ENCODE measurements at regions not wholly inside any gene's neighbourhood (a gene's known extent, or its start where the extent isn't known, plus 50 kb on each side); places are given as distances from the start of the nearest gene placed in this dataset.

DNA sequence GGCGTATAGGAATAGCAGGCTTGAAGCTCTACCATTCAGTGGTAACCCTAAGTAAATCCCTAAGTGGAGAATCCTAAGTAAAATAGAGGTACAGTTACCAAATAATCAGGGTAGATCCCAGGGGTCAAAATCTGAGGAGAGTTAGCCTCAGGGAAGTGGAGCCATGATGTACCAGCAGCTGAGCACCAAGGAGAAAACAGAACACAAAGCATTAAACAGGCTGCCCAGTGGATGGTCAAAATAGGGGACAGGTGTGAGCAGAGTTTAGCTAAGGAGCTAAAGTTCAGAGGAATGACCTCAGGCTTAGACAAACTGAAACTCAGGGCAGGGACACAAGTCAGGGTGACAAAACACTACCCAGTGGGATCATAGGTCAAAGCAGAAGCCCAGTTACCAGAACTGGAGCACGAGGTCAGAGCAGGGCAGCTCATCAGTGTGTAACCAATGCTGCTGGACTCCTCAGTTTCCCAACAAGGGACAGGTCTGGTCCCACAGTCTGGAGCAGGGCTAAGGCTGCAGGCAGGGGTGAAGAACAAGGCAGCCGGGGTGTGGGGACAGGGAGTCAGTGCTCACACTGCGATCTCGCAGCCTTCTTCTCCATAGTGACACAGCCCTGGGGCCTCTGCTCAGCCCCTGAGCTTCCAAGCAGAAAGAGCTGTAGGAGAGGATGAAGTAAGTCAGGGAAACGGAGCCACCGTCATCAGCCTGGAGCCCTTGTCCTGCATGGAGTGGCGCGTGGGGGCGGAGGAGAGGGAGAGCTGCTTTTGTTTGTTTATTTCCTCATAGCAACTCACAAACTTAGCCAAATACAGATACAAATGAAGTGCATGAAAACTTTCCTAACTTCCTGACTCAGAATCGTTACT, 264.0 kb downstream of the MREG start (continued):
- TF ChIP-seq, protein P1, sequence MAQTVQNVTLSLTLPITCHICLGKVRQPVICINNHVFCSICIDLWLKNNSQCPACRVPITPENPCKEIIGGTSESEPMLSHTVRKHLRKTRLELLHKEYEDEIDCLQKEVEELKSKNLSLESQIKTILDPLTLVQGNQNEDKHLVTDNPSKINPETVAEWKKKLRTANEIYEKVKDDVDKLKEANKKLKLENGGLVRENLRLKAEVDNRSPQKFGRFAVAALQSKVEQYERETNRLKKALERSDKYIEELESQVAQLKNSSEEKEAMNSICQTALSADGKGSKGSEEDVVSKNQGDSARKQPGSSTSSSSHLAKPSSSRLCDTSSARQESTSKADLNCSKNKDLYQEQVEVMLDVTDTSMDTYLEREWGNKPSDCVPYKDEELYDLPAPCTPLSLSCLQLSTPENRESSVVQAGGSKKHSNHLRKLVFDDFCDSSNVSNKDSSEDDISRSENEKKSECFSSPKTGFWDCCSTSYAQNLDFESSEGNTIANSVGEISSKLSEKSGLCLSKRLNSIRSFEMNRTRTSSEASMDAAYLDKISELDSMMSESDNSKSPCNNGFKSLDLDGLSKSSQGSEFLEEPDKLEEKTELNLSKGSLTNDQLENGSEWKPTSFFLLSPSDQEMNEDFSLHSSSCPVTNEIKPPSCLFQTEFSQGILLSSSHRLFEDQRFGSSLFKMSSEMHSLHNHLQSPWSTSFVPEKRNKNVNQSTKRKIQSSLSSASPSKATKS (CRISPR knock-in tag; IDR thresholded peaks at IDR 0.05): 0 out of 2 replicates have a peak, but pooled peaks have one; percentile 44
- TF ChIP-seq FOXA3 (CRISPR knock-in tag; IDR thresholded peaks at IDR 0.05): peak; percentile 92
- TF ChIP-seq, protein P2, sequence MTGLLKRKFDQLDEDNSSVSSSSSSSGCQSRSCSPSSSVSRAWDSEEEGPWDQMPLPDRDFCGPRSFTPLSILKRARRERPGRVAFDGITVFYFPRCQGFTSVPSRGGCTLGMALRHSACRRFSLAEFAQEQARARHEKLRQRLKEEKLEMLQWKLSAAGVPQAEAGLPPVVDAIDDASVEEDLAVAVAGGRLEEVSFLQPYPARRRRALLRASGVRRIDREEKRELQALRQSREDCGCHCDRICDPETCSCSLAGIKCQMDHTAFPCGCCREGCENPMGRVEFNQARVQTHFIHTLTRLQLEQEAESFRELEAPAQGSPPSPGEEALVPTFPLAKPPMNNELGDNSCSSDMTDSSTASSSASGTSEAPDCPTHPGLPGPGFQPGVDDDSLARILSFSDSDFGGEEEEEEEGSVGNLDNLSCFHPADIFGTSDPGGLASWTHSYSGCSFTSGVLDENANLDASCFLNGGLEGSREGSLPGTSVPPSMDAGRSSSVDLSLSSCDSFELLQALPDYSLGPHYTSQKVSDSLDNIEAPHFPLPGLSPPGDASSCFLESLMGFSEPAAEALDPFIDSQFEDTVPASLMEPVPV (CRISPR knock-in tag; IDR thresholded peaks at IDR 0.05): peak; percentile 71
- TF ChIP-seq, protein P3, sequence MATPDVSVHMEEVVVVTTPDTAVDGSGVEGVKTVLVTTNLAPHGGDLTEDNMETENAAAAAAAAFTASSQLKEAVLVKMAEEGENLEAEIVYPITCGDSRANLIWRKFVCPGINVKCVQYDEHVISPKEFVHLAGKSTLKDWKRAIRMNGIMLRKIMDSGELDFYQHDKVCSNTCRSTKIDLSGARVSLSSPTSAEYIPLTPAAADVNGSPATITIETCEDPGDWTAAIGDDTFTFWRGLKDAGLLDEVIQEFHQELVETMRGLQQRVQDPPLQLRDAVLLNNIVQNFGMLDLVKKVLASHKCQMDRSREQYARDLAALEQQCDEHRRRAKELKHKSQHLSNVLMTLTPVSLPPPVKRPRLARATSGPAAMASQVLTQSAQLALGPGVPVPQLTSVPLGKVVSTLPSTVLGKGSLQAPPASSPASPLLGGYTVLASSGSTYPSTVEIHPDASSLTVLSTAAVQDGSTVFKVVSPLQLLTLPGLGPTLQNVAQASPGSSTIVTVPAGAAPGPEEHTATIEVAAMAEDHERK (CRISPR knock-in tag; IDR thresholded peaks at IDR 0.05; ENCODE audit: low read depth): no peak
- peak; percentile 86 for TF ChIP-seq RNF2 (conservative IDR thresholded peaks at IDR 0.05; ENCODE audit: low read depth)
- TF ChIP-seq NR2F6 (IDR thresholded peaks at IDR 0.05): peak; percentile 98
- peak; percentile 99 for TF ChIP-seq NR2F6 (CRISPR knock-in tag; IDR thresholded peaks at IDR 0.05)
- TF ChIP-seq ZNF138 (CRISPR knock-in tag; IDR thresholded peaks at IDR 0.05; ENCODE audit: low read depth): no peak
- TF ChIP-seq, protein P4, sequence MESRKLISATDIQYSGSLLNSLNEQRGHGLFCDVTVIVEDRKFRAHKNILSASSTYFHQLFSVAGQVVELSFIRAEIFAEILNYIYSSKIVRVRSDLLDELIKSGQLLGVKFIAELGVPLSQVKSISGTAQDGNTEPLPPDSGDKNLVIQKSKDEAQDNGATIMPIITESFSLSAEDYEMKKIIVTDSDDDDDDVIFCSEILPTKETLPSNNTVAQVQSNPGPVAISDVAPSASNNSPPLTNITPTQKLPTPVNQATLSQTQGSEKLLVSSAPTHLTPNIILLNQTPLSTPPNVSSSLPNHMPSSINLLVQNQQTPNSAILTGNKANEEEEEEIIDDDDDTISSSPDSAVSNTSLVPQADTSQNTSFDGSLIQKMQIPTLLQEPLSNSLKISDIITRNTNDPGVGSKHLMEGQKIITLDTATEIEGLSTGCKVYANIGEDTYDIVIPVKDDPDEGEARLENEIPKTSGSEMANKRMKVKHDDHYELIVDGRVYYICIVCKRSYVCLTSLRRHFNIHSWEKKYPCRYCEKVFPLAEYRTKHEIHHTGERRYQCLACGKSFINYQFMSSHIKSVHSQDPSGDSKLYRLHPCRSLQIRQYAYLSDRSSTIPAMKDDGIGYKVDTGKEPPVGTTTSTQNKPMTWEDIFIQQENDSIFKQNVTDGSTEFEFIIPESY (CRISPR knock-in tag; IDR thresholded peaks at IDR 0.05): peak; percentile 93
- TF ChIP-seq, protein P5, sequence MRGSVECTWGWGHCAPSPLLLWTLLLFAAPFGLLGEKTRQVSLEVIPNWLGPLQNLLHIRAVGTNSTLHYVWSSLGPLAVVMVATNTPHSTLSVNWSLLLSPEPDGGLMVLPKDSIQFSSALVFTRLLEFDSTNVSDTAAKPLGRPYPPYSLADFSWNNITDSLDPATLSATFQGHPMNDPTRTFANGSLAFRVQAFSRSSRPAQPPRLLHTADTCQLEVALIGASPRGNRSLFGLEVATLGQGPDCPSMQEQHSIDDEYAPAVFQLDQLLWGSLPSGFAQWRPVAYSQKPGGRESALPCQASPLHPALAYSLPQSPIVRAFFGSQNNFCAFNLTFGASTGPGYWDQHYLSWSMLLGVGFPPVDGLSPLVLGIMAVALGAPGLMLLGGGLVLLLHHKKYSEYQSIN (CRISPR knock-in tag; IDR thresholded peaks at IDR 0.05; ENCODE audit: borderline replicate concordance): no peak
- TF ChIP-seq ZC3H4 (CRISPR knock-in tag; IDR thresholded peaks at IDR 0.05; ENCODE audit: borderline replicate concordance): no peak
- TF ChIP-seq ZNF230 (CRISPR knock-in tag; IDR thresholded peaks at IDR 0.05): peak; percentile 90
- TF ChIP-seq ZNF660 (CRISPR knock-in tag; IDR thresholded peaks at IDR 0.05; ENCODE audit: borderline replicate concordance, low read depth): no peak
- TF ChIP-seq SIX4 (CRISPR knock-in tag; IDR thresholded peaks at IDR 0.05): peak; percentile 87
- TF ChIP-seq, protein P6, sequence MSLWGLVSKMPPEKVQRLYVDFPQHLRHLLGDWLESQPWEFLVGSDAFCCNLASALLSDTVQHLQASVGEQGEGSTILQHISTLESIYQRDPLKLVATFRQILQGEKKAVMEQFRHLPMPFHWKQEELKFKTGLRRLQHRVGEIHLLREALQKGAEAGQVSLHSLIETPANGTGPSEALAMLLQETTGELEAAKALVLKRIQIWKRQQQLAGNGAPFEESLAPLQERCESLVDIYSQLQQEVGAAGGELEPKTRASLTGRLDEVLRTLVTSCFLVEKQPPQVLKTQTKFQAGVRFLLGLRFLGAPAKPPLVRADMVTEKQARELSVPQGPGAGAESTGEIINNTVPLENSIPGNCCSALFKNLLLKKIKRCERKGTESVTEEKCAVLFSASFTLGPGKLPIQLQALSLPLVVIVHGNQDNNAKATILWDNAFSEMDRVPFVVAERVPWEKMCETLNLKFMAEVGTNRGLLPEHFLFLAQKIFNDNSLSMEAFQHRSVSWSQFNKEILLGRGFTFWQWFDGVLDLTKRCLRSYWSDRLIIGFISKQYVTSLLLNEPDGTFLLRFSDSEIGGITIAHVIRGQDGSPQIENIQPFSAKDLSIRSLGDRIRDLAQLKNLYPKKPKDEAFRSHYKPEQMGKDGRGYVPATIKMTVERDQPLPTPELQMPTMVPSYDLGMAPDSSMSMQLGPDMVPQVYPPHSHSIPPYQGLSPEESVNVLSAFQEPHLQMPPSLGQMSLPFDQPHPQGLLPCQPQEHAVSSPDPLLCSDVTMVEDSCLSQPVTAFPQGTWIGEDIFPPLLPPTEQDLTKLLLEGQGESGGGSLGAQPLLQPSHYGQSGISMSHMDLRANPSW (CRISPR knock-in tag; IDR thresholded peaks at IDR 0.05; ENCODE audit: borderline replicate concordance): no peak; the same call in 1 of the 2 replicates
- peak; percentile 77 for TF ChIP-seq ATF7 (IDR thresholded peaks at IDR 0.05)
- peak; percentile 97 for TF ChIP-seq ATF7 (CRISPR knock-in tag; IDR thresholded peaks at IDR 0.05)
- peak; percentile 93 for TF ChIP-seq TRIM24 (CRISPR knock-in tag; IDR thresholded peaks at IDR 0.05)

Data from HepG2 (cell line).